HG03571 (cell line): ENCODE measurements at regions not wholly inside any gene's neighbourhood (a gene's known extent, or its start where the extent isn't known, plus 50 kb on each side); places are given as distances from the start of the nearest gene placed in this dataset.
A peak's percentile ranks its signal among the peaks of the same experiment; 100 is the strongest.

Source experiments
- ATAC-seq: cut with Tn5 transposase; IDR thresholded peaks from one replicate; pipeline ENCODE4 v1.9.1; 2021; ENCODE audit not compliant: unreplicated experiment

GRCh38 chr6:145028144-145028818, 707.0 kb downstream of the EPM2A start:
- peak; percentile 79 for ATAC-seq

GRCh38 chr6:145031001-145031400, 704.3 kb downstream of the EPM2A start:
- no peak for ATAC-seq

GRCh38 chr6:145031962-145032361, 703.4 kb downstream of the EPM2A start:
- no peak for ATAC-seq

- ATAC-seq: no peak
These were observed 702.7 kb downstream of the EPM2A start for GRCh38 chr6:145032562-145033145.

- ATAC-seq: no peak
These were observed 700.7 kb downstream of the EPM2A start for GRCh38 chr6:145034664-145035063.

- ATAC-seq: no peak
These were observed 699.1 kb downstream of the EPM2A start for GRCh38 chr6:145036236-145036635.

- no peak for ATAC-seq
These were observed 698.3 kb downstream of the EPM2A start for GRCh38 chr6:145036848-145037567.

- no peak for ATAC-seq
These were observed 692.8 kb downstream of the EPM2A start for GRCh38 chr6:145042559-145042958.

- no peak for ATAC-seq
These were observed 691.3 kb downstream of the EPM2A start for GRCh38 chr6:145043926-145044500.

- no peak for ATAC-seq
These were observed 690.6 kb downstream of the EPM2A start for GRCh38 chr6:145044641-145045246.

GRCh38 chr6:145045582-145045981, 689.7 kb downstream of the EPM2A start:
- no peak for ATAC-seq

GRCh38 chr6:145047891-145048290, 687.4 kb downstream of the EPM2A start:
- no peak for ATAC-seq

GRCh38 chr6:145051661-145052060, 683.7 kb downstream of the EPM2A start:
- no peak for ATAC-seq

GRCh38 chr6:145055567-145055966, 679.8 kb downstream of the EPM2A start:
- ATAC-seq: no peak

- no peak for ATAC-seq
These were observed 674.6 kb downstream of the EPM2A start for GRCh38 chr6:145060714-145061113.

- no peak for ATAC-seq
These were observed 672.2 kb downstream of the EPM2A start for GRCh38 chr6:145063091-145063490.

- no peak for ATAC-seq
These were observed 667.9 kb downstream of the EPM2A start for GRCh38 chr6:145067430-145067829.

GRCh38 chr6:145068577-145068976, 666.7 kb downstream of the EPM2A start:
- ATAC-seq: no peak

GRCh38 chr6:145069966-145070365, 665.4 kb downstream of the EPM2A start:
- no peak for ATAC-seq

GRCh38 chr6:145070791-145071190, 664.5 kb downstream of the EPM2A start:
- ATAC-seq: no peak

- ATAC-seq: no peak
These were observed 663.5 kb downstream of the EPM2A start for GRCh38 chr6:145071836-145072235.
